Left cardiac atrium (tissue), 4 donors: ENCODE measurements at regions not wholly inside any gene's neighbourhood (a gene's known extent, or its start where the extent isn't known, plus 50 kb on each side); places are given as distances from the start of the nearest gene placed in this dataset.
"Not testable (repeated sequence)": the region's sequence is repeated elsewhere in the genome, so short reads cannot be mapped to it uniquely, and the experiment has no call there.

Experiments
- ATAC-seq, 2 donors: fragments of 200-7000 bp; cut with Tn5 transposase; one replicate each; pipeline ENCODE4 v1.9.1; 2020; ENCODE audit warnings: mild to moderate bottlenecking in 2 of 2, moderate library complexity in 2 of 2
- DNase-seq: peaks from one replicate; pipeline ENCODE4 v3.0.0-alpha.2; 2020
- intact Hi-C, 2 donors: fragments of 100-400 bp; cut with DNase I; formaldehyde crosslinking; loops; one replicate each; pipeline versions ENCODE4 v1.14.1 to v1.15.1; 2022 to 2023
- donor health status: DM: no; HTN: yes; CAD: no.
- donor health status: DM: no; HTN: yes; CAD: no; lungs with severe emphysema.
- donor health status: DM: yes; HTN: yes; CAD: no.
- donor health status: Dilated cardiomyopathy.

- no peak for DNase-seq
- intact Hi-C loops: no loop called here
- no peak for ATAC-seq
These were observed 87.7 kb downstream of the IYD start for GRCh38 chr6:150456466-150456865.

DNA sequence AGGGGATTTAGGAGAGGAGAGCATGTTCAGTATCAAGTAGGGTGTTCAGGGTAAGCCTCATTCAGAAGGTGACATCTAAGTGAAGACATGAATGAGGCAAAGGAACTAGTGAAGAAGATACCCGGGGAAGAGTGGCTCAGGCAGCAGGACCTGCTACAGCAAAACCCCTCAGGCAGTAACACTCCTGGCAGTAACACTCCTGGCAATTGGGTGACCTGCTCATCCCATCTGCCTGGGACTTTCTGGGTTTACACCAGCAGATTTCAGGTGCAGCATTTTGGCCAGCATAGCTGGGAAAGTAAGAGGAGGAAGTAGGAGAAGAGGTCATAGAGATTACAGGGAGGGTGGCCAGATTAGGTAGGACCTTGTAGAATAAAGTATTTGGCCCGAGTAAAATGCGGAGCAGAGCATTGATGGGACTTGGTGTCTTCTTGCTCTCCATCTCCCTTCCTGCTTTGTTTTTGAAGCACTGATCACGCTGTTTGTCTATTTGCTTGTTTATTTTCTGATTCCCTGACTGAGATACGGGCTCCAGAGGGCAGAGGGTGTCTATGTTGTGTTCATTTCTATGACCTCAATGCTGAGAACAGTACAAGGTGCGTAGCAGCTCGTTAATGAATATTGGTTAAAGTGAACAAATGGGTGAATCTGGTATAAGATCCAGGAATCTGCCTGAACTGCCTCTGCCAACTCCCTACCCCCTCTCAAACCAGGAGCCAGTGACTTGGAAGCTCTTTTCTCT is 88.3 kb downstream of the IYD start:
- DNase-seq (no peak), ATAC-seq (no peak)
- intact Hi-C loops: no loop called here

DNA sequence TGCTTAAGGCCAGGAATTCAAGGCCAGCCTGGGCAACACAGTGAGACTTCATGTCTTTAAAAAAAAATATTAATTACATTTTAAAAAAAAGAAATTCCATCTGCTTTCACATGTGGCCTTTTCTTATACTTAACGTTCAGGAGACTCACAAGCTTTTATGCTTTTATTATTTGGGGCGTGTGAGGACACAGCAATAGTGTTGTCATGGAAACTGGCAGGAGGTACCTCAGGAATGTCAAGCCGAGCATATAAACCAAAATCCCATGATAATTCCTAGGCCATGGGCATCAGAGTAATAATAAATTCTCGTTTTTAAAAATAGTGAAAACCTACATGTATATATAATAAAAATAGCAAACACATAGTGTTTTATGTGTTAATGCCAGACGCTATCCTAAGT is 89.8 kb downstream of the IYD start:
- no peak for DNase-seq
- intact Hi-C loops: no loop called here
- ATAC-seq: no peak

DNA sequence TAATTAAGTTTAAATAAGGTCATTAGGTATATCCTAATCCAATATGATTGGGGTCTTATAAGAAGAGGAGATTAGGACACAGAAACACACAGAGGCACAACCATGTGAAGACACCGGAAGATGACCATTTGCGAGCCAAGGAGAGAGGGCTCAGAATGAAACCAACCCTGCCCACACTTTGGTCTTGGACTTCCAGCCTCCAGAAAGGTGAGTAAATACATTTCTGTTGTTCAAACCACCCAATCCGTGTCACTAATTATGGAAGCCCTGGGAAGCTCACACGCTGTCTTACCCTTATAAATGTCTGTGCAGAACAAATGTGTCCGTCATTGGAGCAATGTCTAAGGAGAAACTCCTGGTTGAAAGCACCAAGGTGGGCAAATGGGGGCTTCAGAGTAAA is 95.0 kb downstream of the IYD start:
- no peak for ATAC-seq
- intact Hi-C loops: no loop called here
- DNase-seq: no peak

- no peak for ATAC-seq
- intact Hi-C loops: no loop called here
- no peak for DNase-seq
These were observed 96.2 kb downstream of the IYD start for GRCh38 chr6:150464966-150465365.

- ATAC-seq (no peak), DNase-seq (no peak)
- intact Hi-C loops: no loop called here
These were observed 96.8 kb downstream of the IYD start for GRCh38 chr6:150465610-150466009.

DNA sequence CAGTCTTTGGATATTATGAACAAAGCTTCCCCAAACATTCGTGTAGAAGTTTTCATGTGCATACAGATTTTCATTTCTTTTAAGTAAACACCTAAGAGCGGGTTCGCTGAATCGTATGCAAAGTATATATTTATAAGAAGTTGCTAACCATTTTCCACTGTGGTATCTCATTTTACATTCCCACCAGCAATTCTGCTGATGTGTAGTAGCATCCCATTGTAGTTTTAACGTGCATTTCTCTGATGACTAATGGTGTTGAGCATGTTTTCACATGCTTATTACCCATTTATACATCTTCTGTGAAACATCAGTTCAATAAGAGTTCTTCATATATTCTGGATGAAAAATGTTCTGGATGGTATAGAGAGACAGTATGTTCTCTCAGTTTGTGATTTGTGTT is 97.4 kb downstream of the IYD start:
- intact Hi-C loops: no loop called here
- ATAC-seq (no peak), DNase-seq (no peak)

DNA sequence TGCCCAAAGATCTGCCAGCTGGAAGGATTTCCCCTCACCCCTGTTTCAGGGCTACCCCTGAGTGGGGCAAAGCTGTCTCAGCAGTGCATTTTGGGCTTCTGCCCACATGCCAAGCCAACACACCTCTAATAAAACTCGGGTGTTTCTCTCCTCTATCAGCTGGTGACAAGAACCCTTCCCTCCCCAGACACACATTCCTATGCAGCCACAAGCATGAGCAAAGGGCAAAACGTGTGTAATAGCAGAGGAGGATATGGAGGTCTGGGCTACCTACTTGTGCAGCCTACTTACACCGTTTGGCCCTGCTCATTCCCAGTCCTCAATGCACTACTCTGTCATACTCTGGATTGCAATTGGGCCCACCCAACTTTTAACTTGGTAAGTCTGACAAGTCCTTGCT is 101.3 kb downstream of the IYD start:
- DNase-seq: no peak
- ATAC-seq: no peak
- intact Hi-C loops: no loop called here

DNA sequence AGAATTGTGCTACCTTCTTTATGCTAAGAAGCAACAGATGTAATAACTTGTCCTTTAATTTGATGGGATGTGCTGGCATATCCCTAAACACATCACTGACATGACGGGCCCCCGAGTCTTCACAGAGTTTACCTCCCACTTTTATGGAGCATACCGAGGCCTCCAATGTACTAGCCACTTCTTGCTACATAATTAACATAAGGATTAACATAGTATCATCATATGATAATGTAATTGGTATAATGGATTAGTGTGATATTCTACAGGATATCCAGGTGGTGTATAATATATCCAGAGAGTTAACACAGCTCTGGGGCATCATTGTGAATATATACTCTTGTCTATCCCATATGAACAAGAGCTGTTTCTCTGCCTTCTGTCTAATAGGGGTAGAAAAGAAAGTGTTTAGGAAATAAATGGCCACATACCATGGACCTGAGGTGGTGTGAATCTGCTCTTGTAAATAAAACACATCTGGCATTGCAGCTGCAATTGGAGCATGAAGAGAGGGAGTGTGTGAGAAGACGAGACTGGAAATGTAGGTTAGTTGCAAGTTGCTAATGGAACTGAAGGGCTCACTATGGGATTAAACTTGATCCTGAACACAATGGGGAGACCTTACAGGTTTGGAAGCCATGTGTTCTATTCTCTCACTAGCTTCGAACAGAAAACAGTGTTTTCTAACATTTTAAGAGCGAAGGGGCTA is 102.3 kb downstream of the IYD start:
- intact Hi-C loops: no loop called here
- no peak for ATAC-seq
- DNase-seq: no peak

DNA sequence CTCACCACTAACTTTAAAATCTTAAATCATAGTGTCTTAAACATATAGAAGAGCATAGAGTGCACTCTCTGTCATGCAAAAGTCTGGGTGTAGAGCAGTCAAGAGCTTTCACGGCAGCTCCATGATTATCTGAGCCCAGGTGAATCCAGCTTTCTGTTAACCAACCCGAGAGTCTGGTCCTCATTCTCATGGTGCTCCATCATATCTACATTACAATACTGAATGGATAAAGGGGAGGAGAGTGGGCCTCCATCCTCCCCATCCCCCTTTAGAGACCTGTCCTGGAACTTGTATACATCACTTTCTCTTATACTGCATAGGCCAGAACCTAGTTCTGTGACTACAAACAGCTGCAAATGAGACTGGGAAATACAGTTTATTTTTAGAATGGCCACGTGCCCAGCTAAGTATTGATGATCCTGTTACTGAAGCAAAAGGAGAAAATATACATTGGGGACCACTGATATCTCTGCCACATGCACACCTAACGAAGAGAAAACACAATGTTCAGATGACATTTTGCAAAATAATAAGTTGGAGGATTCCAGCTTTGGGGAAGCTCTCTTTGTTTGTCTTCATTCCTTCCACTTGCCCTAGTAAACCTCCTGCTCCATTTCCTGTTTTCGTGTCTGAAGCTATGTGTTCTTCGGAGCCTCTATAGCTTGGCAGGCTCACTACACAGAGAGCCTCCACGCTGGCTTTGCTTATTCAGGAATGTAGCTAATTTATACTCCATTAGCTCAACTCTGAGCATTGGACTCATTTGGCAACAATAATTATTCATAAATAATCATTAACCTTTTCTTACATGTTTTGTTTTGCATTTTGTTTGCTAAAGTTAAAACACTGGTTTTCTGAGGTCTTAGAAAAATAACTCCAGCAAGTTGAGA is 110.1 kb downstream of the IYD start:
- intact Hi-C loops: no loop called here
- ATAC-seq: no peak
- DNase-seq: no peak

DNA sequence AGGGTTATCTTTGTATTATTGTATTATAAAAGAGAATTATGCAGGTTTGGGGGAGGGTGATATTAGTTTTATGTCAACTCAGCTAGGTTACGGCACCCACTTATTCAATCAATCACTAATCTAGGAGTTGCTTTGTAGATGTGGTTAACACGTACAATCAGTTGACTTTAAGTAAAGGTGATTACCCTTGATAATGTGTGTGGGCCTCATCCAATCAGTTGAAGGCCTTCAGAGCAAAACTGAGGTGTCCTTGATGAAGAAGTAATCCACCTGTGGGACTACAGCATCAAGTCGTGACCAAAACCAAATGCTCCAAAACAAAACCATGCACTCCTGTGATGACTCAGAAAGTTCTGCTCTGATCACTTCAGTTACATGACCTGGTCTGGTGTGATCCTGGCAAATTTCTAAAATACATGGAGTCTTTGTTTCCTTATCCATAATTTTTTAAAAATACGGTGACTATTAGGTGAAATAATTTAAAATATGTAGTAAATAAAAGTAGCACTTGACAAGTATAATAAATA is 114.1 kb downstream of the IYD start:
- intact Hi-C loops: no loop called here
- ATAC-seq (no peak), DNase-seq (no peak)

DNA sequence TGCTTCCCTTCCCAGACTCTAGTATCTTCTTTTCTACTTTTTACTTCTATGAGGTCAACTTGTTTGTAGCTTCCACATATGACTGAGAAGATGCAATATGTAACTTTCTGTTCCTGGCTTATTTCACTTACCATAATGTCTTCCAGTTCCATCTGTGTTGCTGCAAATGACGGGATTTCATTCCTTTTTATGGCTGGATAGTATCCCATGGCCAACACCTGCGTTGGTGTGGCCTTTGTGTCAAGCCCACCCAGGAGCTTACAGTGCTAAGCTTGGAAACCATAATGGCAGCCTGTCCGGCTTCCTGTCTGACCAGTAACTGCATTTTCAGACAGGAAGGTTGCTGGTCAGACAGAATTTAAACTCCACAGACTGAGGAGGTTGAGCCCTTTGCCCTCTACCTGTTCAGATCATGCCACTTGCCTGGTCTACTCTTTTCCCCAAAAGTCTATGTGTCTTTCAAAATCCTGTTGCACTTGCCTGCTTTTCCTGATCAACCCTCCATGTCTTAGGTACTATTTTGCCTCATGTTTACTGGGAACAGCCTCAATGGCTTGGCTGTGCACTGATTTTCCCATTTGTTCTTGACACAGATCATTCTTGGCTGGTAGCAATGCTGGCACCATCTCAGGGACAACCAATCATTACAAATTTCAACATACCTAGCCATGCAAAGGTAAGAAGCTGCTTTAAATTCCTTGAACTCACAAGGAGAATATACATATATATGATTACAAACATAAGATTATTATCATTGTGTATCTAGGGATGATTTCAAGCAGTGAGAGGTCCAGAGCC is 114.3 kb upstream of the PLEKHG1 start:
- intact Hi-C loops: no loop called here
- ATAC-seq: no peak

DNA sequence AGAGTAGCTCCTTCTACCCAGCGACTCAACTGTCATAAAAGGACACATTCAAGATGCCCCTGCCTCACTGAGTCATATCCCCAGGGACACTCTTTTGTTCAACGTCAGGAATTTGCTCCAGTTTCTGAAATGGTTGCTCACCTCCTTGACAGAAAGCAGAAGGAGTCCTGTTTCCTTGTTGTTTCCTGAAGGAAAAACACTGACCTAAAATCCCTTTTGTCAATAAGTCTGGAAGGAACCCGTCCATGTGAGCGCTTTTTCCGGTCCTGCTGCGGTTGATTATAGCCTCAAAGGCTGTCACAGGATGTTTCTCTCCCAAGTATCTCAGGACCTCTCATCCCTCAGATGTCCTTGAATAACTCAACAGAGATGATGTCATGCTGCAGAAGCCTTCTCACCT is 113.6 kb upstream of the PLEKHG1 start:
- ATAC-seq (no peak), DNase-seq (no peak)
- intact Hi-C loops: no loop called here

More for the DNA sequence above, 114.3 kb upstream of the PLEKHG1 start:
- no peak for DNase-seq

- DNase-seq (no peak), ATAC-seq (no peak)
- intact Hi-C loops: no loop called here
These were observed 109.1 kb upstream of the PLEKHG1 start for GRCh38 chr6:150490586-150490985.

GRCh38 chr6:150491131-150491810 is 108.4 kb upstream of the PLEKHG1 start:
- intact Hi-C loops: no loop called here
- no peak for DNase-seq
- no peak for ATAC-seq

GRCh38 chr6:150491811-150492172 is 107.9 kb upstream of the PLEKHG1 start:
- DNase-seq (no peak), ATAC-seq (no peak)
- intact Hi-C loops: no loop called here

- ATAC-seq (no peak), DNase-seq (no peak)
- intact Hi-C loops: no loop called here
These were observed 107.2 kb upstream of the PLEKHG1 start for GRCh38 chr6:150492507-150492906.

- intact Hi-C loops: no loop called here
- ATAC-seq (peak in 1 of 2 donors; percentile 24), DNase-seq (no peak)
These were observed 106.7 kb upstream of the PLEKHG1 start for GRCh38 chr6:150492941-150493340.

- DNase-seq, ATAC-seq, intact Hi-C loops: not testable (repeated sequence)
These were observed 106.1 kb upstream of the PLEKHG1 start for GRCh38 chr6:150493552-150493951.
